Sigmoid colon (tissue), 6 donors: ENCODE measurements at regions not wholly inside any gene's neighbourhood (a gene's known extent, or its start where the extent isn't known, plus 50 kb on each side); places are given as distances from the start of the nearest gene placed in this dataset.

Source experiments
- DNase-seq: peaks from one replicate; pipeline ENCODE4 v3.0.0-alpha.2; 2019
- H3K27ac ChIP-seq, 4 donors: fragments of 200-600 bp; sonication (generic); one replicate each; pipeline ENCODE4 v1.5.1; 2016 to 2019; ENCODE audit warnings: mild to moderate bottlenecking in 1 of 4
- H3K27me3 ChIP-seq, 3 donors: fragments of 200-600 bp; sonication (generic); one replicate each; pipeline ENCODE4 v1.5.1; 2019; ENCODE audit warnings: mild to moderate bottlenecking in 1 of 3
- H3K36me3 ChIP-seq, 4 donors: fragments of 200-600 bp; sonication (generic); one replicate each; pipeline ENCODE4 v1.5.1; 2016 to 2019
- H3K4me1 ChIP-seq, 4 donors: fragments of 200-600 bp; sonication (generic); one replicate each; pipeline ENCODE4 v1.5.1; 2017 to 2019
- H3K4me3 ChIP-seq, 4 donors: fragments of 200-600 bp; sonication (generic); one replicate each; pipeline ENCODE4 v1.5.1; 2017 to 2019; ENCODE audit warnings: mild to moderate bottlenecking in 2 of 4, moderate library complexity in 1 of 4
- H3K9me3 ChIP-seq, 4 donors: fragments of 200-600 bp in 3 of 4; sonication (generic) in 3 of 4; one replicate each; pipeline versions ENCODE4 v1.5.1 to v1.6.1; 2013 to 2019
- EP300 ChIP-seq, 4 donors: sonication (generic); formaldehyde crosslinking; IDR thresholded peaks; one replicate each; pipeline ENCODE4 v1.6.1; 2017; ENCODE audit warnings: antibody characterized with exemption in 4 of 4
- POLR2A ChIP-seq, 2 donors: fragments of 450-650 bp; IDR thresholded peaks; one replicate each; pipeline ENCODE4 v1.6.1; 2016; ENCODE audit warnings: antibody characterized with exemption in 2 of 2, mild to moderate bottlenecking in 2 of 2, moderate library complexity in 2 of 2
- POLR2AphosphoS5 ChIP-seq, 4 donors: sonication (generic); formaldehyde crosslinking; IDR thresholded peaks; one replicate each; pipeline ENCODE4 v1.6.1; 2017; ENCODE audit warnings: antibody characterized with exemption in 4 of 4
- WGBS, 2 donors: extraction: QIAGEN DNeasy Blood & Tissue Kit; methylation state at CpG; one replicate each; pipeline ENCODE4 v1.1.7; 2013; 5-methylcytosine and 5-hydroxymethylcytosine counted together
- intact Hi-C: fragments of 100-400 bp; cut with DNase I; formaldehyde crosslinking; loops from one replicate; pipeline ENCODE4 v1.15.1; 2023
- TF ChIP-seq, protein P1 (sequence below), 4 experiments: fragments of 450-650 bp in 3 of 4; fragments of 200-600 bp in 1 of 4; IDR thresholded peaks; one replicate each; pipeline ENCODE4 v1.5.1; 2016 to 2019; ENCODE audit warnings: antibody characterized with exemption in 4 of 4, mild to moderate bottlenecking in 3 of 4, moderate library complexity in 2 of 4
- donor health status: healthy with polysubstance abuse.
- donor health status: healthy.

DNA sequence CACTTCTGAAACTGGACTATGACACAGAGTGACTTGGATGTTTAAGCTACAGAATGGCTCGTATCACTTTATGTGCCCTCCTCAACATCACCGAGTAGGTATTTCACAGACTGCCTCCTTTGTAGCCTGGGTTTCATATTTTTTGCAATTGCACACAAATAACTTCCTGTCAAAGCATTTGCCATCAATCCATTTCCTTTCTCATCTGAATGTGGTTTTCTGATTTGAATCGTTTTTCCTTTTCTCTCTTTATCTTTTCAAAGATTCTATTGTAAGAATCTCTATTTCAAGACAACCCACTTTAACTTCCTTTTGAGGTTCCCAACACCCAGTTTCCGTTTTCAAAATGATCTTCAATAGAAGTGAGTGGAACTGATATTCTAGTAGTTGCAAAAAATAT lies 563.8 kb upstream of the ARRDC3 start:
- no peaks in the 10 kb centered on the region for H3K9me3 ChIP-seq
- TF ChIP-seq POLR2AphosphoS5 (IDR thresholded peaks at IDR 0.05) (no peak), EP300 (IDR thresholded peaks at IDR 0.05) (no peak), POLR2A (IDR thresholded peaks at IDR 0.05) (no peak)
- TF ChIP-seq, protein P1, sequence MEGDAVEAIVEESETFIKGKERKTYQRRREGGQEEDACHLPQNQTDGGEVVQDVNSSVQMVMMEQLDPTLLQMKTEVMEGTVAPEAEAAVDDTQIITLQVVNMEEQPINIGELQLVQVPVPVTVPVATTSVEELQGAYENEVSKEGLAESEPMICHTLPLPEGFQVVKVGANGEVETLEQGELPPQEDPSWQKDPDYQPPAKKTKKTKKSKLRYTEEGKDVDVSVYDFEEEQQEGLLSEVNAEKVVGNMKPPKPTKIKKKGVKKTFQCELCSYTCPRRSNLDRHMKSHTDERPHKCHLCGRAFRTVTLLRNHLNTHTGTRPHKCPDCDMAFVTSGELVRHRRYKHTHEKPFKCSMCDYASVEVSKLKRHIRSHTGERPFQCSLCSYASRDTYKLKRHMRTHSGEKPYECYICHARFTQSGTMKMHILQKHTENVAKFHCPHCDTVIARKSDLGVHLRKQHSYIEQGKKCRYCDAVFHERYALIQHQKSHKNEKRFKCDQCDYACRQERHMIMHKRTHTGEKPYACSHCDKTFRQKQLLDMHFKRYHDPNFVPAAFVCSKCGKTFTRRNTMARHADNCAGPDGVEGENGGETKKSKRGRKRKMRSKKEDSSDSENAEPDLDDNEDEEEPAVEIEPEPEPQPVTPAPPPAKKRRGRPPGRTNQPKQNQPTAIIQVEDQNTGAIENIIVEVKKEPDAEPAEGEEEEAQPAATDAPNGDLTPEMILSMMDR (IDR thresholded peaks at IDR 0.05): no peak
- intact Hi-C loops: no loop called here
- no peak overlapping the region for H3K27ac ChIP-seq
- DNase-seq: no peak
- no peaks in the 10 kb centered on the region for H3K36me3 ChIP-seq
- H3K27me3 ChIP-seq: no peaks in the 10 kb centered on the region
- no peaks in the 10 kb centered on the region for H3K4me1 ChIP-seq
- no peak overlapping the region for H3K4me3 ChIP-seq
- 58 to 70% methylated on average over 4 of the region's 4 CpGs for whole genome bisulfite sequencing, 2 donors

GRCh38 chr5:91941588-91941987 lies 558.5 kb upstream of the ARRDC3 start:
- intact Hi-C loops: no loop called here
- 22 to 26% methylated on average over 1 of the region's 1 CpG for WGBS, 2 donors
- Histone ChIP-seq H3K4me3 (no peak overlapping the region), H3K36me3 (no peaks in the 10 kb centered on the region), H3K27me3 (no peaks in the 10 kb centered on the region), H3K9me3 (no peaks in the 10 kb centered on the region), H3K4me1 (no peaks in the 10 kb centered on the region), H3K27ac (no peak overlapping the region)
- no peak for DNase-seq
- TF ChIP-seq POLR2AphosphoS5 (IDR thresholded peaks at IDR 0.05) (no peak), EP300 (IDR thresholded peaks at IDR 0.05) (no peak), POLR2A (IDR thresholded peaks at IDR 0.05) (no peak)
- TF ChIP-seq, protein P1 (IDR thresholded peaks at IDR 0.05): no peak

DNA sequence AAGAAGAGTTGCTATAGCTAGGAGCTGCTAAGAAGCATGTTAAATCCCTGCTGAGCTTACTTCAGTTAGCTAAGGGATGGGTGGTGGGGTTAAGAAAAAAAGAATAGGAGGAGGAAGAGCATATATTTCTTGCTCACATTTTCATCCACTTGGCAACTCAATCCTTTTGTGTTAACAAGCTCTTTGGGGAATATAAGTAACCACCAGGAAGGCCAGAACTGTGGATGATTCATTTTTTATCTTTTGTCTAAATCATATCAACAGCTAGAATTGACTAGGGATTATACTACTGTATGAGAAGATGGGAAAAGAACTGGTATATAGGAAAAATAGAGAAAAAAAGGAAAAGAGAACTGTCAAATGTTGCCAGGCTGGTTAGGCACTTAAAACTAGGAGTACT lies 555.3 kb upstream of the ARRDC3 start:
- H3K27ac ChIP-seq: no peak overlapping the region
- TF ChIP-seq POLR2AphosphoS5 (IDR thresholded peaks at IDR 0.05) (no peak), EP300 (IDR thresholded peaks at IDR 0.05) (no peak), POLR2A (IDR thresholded peaks at IDR 0.05) (no peak)
- TF ChIP-seq, protein P1 (IDR thresholded peaks at IDR 0.05): no peak
- H3K9me3 ChIP-seq: no peaks in the 10 kb centered on the region
- H3K4me3 ChIP-seq: no peak overlapping the region
- no peak for DNase-seq
- H3K36me3 ChIP-seq: no peaks in the 10 kb centered on the region
- H3K4me1 ChIP-seq: no peaks in the 10 kb centered on the region
- intact Hi-C loops: no loop called here
- no peaks in the 10 kb centered on the region for H3K27me3 ChIP-seq

DNA sequence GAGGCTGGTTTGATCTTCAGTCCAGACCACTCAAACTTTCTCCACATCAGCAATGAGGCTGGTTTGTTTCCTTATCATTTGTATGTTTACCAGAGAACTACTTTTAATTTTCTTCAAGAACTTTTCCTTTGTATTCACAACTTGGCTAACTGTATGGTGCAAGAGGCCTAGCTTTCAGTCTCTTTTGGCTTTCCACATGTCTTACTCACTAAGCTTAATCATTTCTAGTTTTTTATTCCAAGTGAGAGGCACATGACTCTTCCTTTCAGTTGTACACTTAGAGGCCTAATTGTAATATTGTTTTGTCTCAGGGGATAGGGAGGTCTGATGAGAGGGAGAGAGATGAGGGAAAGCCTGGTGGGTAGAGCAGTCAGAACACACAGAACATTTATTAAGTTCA lies 554.0 kb upstream of the ARRDC3 start:
- TF ChIP-seq EP300 (IDR thresholded peaks at IDR 0.05): no peak
- no peak for TF ChIP-seq POLR2A (IDR thresholded peaks at IDR 0.05)
- no peak for TF ChIP-seq POLR2AphosphoS5 (IDR thresholded peaks at IDR 0.05)
- TF ChIP-seq, protein P1 (IDR thresholded peaks at IDR 0.05): no peak
- Histone ChIP-seq H3K9me3 (no peaks in the 10 kb centered on the region), H3K27me3 (no peaks in the 10 kb centered on the region), H3K36me3 (no peaks in the 10 kb centered on the region), H3K27ac (no peak overlapping the region), H3K4me1 (no peaks in the 10 kb centered on the region), H3K4me3 (no peak overlapping the region)
- no peak for DNase-seq
- intact Hi-C loops: no loop called here

DNA sequence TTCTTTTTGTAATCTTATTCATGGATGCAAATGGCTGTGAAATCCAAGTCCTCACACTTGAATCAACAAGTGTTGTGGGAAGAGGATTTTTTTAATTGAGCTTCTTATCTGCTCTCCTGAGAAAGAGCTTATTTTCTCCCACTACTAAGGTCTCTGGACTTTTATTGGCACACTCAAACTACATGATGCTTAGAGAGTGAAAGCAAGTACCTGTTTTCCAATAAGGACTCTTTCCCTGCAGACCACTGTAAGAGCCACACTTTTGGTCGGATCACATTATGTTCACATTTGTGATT lies 546.4 kb upstream of the ARRDC3 start:
- DNase-seq: no peak
- no peak overlapping the region for H3K27ac ChIP-seq
- 67 to 84% methylated on average over 1 of the region's 1 CpG for WGBS, 2 donors

More for the DNA sequence above, 546.4 kb upstream of the ARRDC3 start:
- H3K4me1 ChIP-seq: no peaks in the 10 kb centered on the region
- intact Hi-C loops: no loop called here
- no peaks in the 10 kb centered on the region for H3K36me3 ChIP-seq
- H3K9me3 ChIP-seq: no peaks in the 10 kb centered on the region
- no peak overlapping the region for H3K4me3 ChIP-seq
- no peaks in the 10 kb centered on the region for H3K27me3 ChIP-seq
- no peak for TF ChIP-seq POLR2AphosphoS5 (IDR thresholded peaks at IDR 0.05)
- no peak for TF ChIP-seq POLR2A (IDR thresholded peaks at IDR 0.05)
- TF ChIP-seq, protein P1 (IDR thresholded peaks at IDR 0.05): no peak
- no peak for TF ChIP-seq EP300 (IDR thresholded peaks at IDR 0.05)
